Activated CD4-positive, alpha-beta T cell treated with anti-CD3 and anti-CD28 coated beads, Interleukin-2, amount 10 ng/mL, durations not matched to agents 24 days and 14 days (primary cell): ENCODE measurements at regions not wholly inside any gene's neighbourhood (a gene's known extent, or its start where the extent isn't known, plus 50 kb on each side); places are given as distances from the start of the nearest gene placed in this dataset.

Source experiments
- DNase-seq: peaks from one replicate; pipeline ENCODE4 v3.0.0; 2022
- H3K27ac Mint-ChIP-seq: one replicate; pipeline ENCODE4 v1.8.0; 2022; ENCODE audit warnings: mild to moderate bottlenecking, mixed read lengths
- H3K27me3 Mint-ChIP-seq: one replicate; pipeline ENCODE4 v1.8.0; 2022; ENCODE audit warnings: mixed read lengths
- H3K36me3 Mint-ChIP-seq: one replicate; pipeline ENCODE4 v1.8.0; 2022; ENCODE audit warnings: low read depth, mild to moderate bottlenecking, mixed read lengths
- H3K4me1 Mint-ChIP-seq: one replicate; pipeline ENCODE4 v1.8.0; 2021; ENCODE audit warnings: mixed read lengths
- H3K4me3 Mint-ChIP-seq: one replicate; pipeline ENCODE4 v1.8.0; 2022; ENCODE audit warnings: mild to moderate bottlenecking, moderate library complexity, mixed read lengths
- H3K9me3 Mint-ChIP-seq: one replicate; pipeline ENCODE4 v1.8.0; 2021; ENCODE audit warnings: mixed read lengths
- intact Hi-C: fragments of 100-400 bp; cut with micrococcal nuclease; formaldehyde crosslinking; loops from one replicate; pipeline ENCODE4 v1.15.1; 2023

DNA sequence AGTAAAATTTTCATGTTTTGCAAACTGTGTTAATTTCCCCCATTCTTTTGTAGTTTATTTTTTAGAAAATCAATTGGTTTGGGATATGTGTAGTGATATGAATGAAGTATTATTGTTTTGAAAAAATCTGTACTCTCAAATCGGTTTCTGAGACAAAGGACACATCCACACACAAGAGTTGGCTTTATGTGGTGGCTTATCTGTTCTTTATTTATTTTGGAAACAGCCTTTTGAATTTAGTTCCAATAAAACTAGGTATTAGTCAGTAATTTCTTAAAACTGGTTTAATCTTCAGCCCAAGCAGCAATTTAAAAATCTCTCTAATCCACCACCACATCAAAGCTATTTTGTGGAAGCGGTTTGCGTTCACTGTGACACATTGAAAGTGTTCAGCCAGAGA, 741.5 kb upstream of the GRM7 start:
- no peaks in the 10 kb centered on the region for H3K4me1 Mint-ChIP-seq
- intact Hi-C loops: no loop called here
- no peaks in the 10 kb centered on the region for H3K36me3 Mint-ChIP-seq
- no peak overlapping the region for H3K27ac Mint-ChIP-seq
- H3K9me3 Mint-ChIP-seq: no peaks in the 10 kb centered on the region
- no peak for DNase-seq
- H3K27me3 Mint-ChIP-seq: no peaks in the 10 kb centered on the region
- no peak overlapping the region for H3K4me3 Mint-ChIP-seq

DNA sequence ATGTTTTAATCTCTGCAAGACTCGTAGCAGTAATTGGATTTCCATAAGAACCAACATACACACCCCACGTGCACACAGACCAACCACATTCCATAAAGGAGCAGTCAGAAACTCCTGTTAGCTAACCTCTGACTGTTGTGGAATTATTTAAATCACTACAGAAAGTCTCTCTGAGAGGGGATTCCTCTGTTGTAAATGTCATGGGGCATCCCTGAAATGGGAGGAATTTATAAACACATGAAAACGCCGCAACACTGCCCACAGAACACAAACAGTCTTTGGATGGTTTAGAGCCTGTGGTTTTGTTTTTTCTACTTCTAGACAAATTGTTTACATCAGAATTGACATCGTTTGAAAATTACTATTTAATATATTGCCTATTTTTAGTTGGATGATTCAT, 740.1 kb upstream of the GRM7 start:
- Mint-ChIP-seq H3K9me3 (no peaks in the 10 kb centered on the region), H3K4me1 (no peaks in the 10 kb centered on the region), H3K27ac (no peak overlapping the region), H3K36me3 (no peaks in the 10 kb centered on the region), H3K4me3 (no peak overlapping the region), H3K27me3 (no peaks in the 10 kb centered on the region)
- no peak for DNase-seq
- intact Hi-C loops: no loop called here

DNA sequence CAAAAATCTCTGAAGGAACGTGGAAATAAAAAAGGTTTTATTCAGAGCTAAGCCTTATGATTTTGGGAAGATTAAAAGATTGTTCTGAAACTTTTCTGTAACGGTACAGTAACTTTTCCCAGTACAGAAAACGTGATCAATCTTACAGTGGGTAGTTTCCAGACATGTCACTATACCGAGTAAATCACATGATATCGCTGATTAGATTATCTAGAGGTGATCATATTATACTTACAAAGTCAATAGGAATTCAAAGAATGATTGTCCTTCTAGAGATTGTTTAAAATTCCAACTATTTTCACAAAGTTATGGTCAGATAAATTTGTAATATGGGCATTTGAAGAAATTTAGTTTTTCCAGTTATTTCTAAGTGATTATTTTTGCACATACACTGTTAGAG, 736.0 kb upstream of the GRM7 start:
- no peak for DNase-seq
- intact Hi-C loops: no loop called here
- no peak overlapping the region for H3K4me3 Mint-ChIP-seq
- H3K9me3 Mint-ChIP-seq: peaks cover 12% of the 10 kb centered on the region
- H3K27ac Mint-ChIP-seq: no peak overlapping the region
- no peaks in the 10 kb centered on the region for H3K4me1 Mint-ChIP-seq
- no peaks in the 10 kb centered on the region for H3K36me3 Mint-ChIP-seq
- H3K27me3 Mint-ChIP-seq: no peaks in the 10 kb centered on the region

DNA sequence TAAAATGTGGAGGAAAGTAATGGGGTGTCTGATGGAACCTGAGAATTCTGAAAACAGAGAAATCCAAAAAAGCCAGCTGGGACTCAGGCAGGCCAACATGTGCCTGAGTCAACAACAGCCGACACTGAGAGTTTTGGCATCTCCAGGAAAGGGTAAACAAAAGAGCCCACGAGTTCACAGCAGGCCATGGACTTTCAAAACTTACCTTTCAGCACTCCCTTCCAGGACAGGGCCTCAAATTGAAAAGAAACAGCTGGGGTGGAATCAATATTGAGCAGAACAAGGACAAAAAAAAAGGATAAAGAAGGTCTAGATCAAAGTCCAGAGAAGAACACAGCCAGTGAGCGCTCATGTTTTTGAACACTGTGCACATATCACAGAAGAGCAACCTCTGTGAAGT, 735.4 kb upstream of the GRM7 start:
- Mint-ChIP-seq H3K36me3 (no peaks in the 10 kb centered on the region), H3K4me1 (no peaks in the 10 kb centered on the region), H3K27me3 (no peaks in the 10 kb centered on the region), H3K4me3 (no peak overlapping the region), H3K9me3 (peaks cover 12% of the 10 kb centered on the region), H3K27ac (no peak overlapping the region)
- DNase-seq: no peak
- intact Hi-C loops: no loop called here

DNA sequence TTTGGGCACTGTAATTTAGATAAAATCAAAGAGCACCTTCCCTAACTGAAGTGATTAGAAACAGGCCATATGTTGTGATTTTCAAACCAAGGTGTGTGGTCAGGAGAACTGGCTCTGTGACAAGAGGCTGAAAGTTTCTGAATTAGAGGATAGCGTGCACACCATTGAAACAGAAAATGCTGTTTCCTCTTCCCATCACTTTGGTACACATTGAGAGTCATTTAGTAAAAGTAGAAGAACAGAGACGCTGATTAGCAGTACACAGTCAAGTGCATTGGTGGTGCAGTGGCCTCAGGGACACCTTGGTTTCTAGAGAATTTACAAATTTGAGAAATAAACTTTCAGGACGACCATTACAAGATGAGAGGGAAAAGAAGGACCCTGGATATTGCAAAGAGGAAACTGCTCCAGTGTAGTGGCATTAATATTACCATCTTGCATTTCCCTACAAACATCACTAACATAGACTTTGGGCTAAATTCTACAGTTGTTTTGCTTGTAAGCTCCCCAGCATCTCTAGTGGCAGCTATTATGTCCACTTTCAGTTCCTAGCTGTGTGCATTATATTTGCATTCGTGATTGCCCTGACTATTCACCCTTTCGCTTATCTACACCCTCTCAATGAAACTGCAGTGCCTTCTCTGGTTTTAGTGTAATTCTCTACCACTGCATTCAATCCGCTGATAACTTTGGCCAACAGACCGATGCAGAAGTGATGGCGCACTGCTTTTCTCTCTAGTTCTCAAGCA, 728.1 kb upstream of the GRM7 start:
- Mint-ChIP-seq H3K27ac (no peak overlapping the region), H3K4me3 (no peak overlapping the region), H3K9me3 (peaks cover 13% of the 10 kb centered on the region), H3K36me3 (no peaks in the 10 kb centered on the region), H3K4me1 (no peaks in the 10 kb centered on the region), H3K27me3 (no peaks in the 10 kb centered on the region)
- DNase-seq: no peak
- intact Hi-C loops: no loop called here

DNA sequence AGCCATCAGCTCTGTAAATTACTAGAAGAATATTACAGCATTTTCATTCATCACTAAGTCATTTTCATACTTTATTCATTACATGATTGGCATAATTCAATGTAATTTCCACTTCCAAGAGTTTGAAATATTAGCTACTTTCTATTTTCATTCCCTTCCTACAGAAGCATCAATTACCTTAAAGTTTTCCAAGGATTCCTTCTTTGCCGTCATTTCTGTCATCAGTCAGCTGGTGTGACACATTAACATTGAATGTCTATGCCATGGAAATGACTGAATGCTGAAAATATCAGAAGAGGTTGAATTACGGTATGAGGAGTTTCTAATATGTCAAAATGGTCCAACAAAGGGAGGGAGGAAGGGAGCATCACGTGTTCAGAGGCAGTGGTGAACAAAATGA, 718.2 kb upstream of the GRM7 start:
- no peaks in the 10 kb centered on the region for H3K9me3 Mint-ChIP-seq
- H3K36me3 Mint-ChIP-seq: no peaks in the 10 kb centered on the region
- no peaks in the 10 kb centered on the region for H3K4me1 Mint-ChIP-seq
- H3K4me3 Mint-ChIP-seq: no peak overlapping the region
- no peak for DNase-seq
- H3K27me3 Mint-ChIP-seq: no peaks in the 10 kb centered on the region
- intact Hi-C loops: no loop called here
- no peak overlapping the region for H3K27ac Mint-ChIP-seq

DNA sequence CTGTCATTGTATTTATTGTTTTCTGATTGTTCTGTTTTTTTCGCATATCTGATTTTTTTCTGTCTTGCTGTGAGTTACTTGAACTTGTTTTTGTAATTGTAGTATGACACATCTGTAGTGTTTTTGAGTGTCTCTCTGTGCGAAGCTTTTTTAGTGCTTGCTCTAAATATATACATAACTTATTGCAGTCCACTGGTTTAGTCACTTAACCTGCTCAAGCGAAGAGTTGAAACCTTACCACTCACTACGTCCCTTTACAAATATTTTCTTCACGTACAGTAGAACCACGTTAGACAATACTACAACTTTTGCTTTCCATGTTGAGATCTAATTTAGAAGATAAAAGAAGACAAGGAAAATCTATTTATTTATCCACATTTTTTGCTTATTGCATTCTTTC, 713.0 kb upstream of the GRM7 start:
- Mint-ChIP-seq H3K4me1 (no peaks in the 10 kb centered on the region), H3K36me3 (no peaks in the 10 kb centered on the region), H3K27ac (no peak overlapping the region), H3K27me3 (no peaks in the 10 kb centered on the region), H3K9me3 (peaks cover 3% of the 10 kb centered on the region), H3K4me3 (no peak overlapping the region)
- intact Hi-C loops: no loop called here
- DNase-seq: no peak

DNA sequence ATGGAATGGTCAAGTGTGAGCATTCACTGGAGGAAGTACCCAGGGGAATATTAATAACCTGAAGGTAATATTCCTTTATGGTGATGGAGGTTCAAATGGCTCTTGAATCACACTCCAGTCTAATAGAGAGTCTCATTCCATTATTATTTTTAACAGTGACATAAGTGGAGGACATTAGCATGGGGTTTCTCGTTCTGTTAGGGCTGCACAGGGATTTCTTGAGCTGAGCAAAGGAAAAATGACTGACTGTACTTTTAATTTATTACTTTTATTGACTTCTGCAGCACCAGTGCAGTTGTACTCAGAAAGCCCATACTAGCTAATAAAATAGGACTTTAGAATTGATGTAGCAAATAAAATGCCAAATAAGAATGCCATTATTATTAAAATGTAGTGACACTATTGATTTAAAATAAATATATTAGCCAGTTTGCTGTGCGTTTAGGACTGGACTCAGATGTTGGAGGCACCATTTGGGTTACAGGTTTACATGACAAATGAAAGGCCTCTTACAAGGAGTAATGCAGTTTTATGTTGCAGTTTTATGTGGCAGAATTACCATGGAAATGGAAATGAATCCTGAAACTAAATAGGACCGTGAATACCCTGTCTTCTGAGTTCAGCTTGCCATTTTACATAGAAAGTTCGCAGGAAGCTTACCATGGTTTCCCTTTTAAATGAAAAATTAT, 705.1 kb upstream of the GRM7 start:
- no peaks in the 10 kb centered on the region for H3K27me3 Mint-ChIP-seq
- no peaks in the 10 kb centered on the region for H3K36me3 Mint-ChIP-seq
- no peak overlapping the region for H3K4me3 Mint-ChIP-seq
- H3K9me3 Mint-ChIP-seq: no peaks in the 10 kb centered on the region
- H3K4me1 Mint-ChIP-seq: no peaks in the 10 kb centered on the region
- DNase-seq: no peak
- intact Hi-C loops: no loop called here
- H3K27ac Mint-ChIP-seq: no peak overlapping the region

DNA sequence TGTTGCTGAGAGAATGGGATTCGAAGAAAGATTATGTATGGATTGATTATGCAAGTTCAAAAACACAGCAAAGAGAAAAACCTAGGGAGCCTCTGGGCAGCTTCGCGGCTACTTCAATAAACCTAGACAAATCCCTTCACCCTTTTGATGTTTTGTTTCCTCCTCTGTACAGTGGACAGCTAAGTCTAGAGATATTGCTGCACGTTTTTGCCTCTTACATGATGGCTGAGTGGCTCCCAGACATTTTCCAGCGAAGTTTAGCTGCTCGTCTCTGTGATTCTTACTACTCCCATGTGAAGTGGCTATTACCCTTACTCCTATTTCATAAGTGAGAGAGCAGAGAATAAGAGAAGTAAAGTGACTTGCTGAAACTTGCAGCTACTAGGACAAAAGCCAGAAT, 695.0 kb upstream of the GRM7 start:
- intact Hi-C loops: no loop called here
- no peak for DNase-seq
- H3K9me3 Mint-ChIP-seq: no peaks in the 10 kb centered on the region
- no peaks in the 10 kb centered on the region for H3K27me3 Mint-ChIP-seq
- no peak overlapping the region for H3K27ac Mint-ChIP-seq
- no peaks in the 10 kb centered on the region for H3K36me3 Mint-ChIP-seq
- no peaks in the 10 kb centered on the region for H3K4me1 Mint-ChIP-seq
- no peak overlapping the region for H3K4me3 Mint-ChIP-seq

DNA sequence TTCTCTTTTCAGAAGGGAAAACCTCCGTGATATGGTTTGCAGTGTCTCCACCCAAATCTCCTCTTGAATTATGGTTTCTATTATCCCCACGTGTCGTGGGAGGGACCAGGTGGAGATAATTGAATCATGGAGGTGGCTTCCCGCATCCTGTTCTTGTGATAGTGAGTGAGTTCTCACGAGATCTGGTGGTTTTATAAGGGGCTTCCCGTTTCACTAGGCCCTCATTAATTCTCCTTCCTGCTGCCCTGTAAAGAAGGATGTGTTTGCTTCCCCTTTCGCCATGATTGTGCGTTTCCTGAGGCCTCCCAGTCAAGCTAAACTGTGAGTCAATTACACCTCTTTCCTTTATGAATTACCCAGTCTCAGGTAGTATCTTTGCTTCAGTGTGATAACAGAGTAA, 692.7 kb upstream of the GRM7 start:
- Mint-ChIP-seq H3K4me3 (no peak overlapping the region), H3K27me3 (no peaks in the 10 kb centered on the region), H3K9me3 (no peaks in the 10 kb centered on the region), H3K4me1 (no peaks in the 10 kb centered on the region), H3K27ac (no peak overlapping the region), H3K36me3 (no peaks in the 10 kb centered on the region)
- no peak for DNase-seq
- intact Hi-C loops: no loop called here

DNA sequence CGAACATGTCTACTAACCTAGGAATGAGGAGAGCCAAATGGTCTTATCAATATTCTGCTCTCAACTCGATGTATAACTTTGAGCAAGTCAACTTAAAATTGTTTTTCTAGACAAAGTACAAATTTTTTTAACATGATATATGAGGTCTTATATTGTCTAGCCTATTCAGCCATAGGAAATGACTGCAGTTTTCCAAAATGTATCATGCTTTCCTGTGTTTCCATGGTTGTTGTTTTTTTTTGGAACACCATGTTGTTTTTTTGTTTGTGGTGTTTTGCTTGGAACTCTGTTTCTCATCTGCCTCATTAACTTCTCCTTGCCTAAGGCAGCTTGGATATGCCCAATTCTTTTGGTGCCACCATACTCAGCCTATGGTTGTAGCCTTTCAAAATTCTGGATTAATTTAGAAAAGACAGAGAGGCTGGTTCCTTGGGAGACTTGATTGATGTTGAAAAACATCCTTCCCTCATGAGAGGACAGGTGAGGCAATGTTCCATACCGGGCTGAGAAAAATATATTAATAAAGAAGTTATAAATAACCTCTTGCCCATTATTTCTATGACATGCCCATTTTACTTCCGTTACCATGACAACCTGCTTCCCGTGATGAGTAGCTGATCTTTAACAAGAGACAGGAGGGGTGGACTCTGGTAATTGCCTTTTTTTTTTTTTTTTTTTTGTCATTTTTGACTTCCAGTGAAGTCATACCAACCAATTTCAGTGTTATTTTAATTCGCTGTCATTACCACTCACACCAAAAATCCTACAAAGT, 687.9 kb upstream of the GRM7 start:
- Mint-ChIP-seq H3K27me3 (no peaks in the 10 kb centered on the region), H3K36me3 (no peaks in the 10 kb centered on the region), H3K4me1 (no peaks in the 10 kb centered on the region), H3K27ac (no peak overlapping the region), H3K9me3 (no peaks in the 10 kb centered on the region), H3K4me3 (no peak overlapping the region)
- no peak for DNase-seq
- intact Hi-C loops: no loop called here

DNA sequence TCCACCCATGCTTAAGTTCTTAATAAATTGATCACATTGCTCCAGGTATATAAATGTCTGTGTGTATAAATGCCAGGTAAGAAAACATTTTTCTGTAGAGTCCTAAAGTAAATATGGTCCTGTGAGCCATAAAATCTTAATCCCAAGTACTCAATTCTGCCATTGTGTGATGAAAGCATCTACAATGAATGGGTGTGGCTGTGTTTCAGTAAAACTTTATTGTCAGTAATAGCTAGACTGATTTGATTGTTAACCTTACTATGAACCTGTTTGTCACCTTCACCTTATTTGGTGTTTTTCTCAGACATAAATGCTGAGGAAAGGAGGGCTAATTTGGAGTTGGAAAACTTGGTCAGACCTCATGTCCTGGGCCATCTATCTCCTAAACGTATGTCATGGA, 683.5 kb upstream of the GRM7 start:
- intact Hi-C loops: no loop called here
- H3K27me3 Mint-ChIP-seq: no peaks in the 10 kb centered on the region
- no peaks in the 10 kb centered on the region for H3K36me3 Mint-ChIP-seq
- DNase-seq: no peak
- no peak overlapping the region for H3K27ac Mint-ChIP-seq
- H3K9me3 Mint-ChIP-seq: no peaks in the 10 kb centered on the region
- H3K4me1 Mint-ChIP-seq: no peaks in the 10 kb centered on the region
- H3K4me3 Mint-ChIP-seq: no peak overlapping the region

DNA sequence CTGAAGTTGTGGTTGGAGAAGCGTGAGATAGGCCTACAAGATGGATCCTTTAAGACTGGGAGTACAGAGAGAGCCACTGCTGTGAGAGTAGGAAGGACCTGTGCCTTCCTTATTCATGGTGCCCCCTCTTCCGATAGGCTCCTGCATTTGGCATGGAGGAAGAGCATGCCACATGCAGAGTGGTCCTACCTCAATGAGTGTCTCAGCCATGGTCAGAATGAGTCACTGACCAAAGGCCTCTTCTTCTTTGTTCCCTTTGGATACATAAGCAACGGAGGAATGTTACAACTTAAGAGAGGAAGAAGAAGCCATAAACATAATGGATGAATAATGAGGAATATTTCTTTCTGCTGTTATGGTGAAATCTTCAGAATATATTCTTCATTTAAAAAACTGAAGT, 681.2 kb upstream of the GRM7 start:
- H3K36me3 Mint-ChIP-seq: no peaks in the 10 kb centered on the region
- DNase-seq: no peak
- intact Hi-C loops: no loop called here
- no peak overlapping the region for H3K27ac Mint-ChIP-seq
- H3K4me1 Mint-ChIP-seq: no peaks in the 10 kb centered on the region
- H3K27me3 Mint-ChIP-seq: no peaks in the 10 kb centered on the region
- H3K4me3 Mint-ChIP-seq: no peak overlapping the region
- H3K9me3 Mint-ChIP-seq: peaks cover 2% of the 10 kb centered on the region

DNA sequence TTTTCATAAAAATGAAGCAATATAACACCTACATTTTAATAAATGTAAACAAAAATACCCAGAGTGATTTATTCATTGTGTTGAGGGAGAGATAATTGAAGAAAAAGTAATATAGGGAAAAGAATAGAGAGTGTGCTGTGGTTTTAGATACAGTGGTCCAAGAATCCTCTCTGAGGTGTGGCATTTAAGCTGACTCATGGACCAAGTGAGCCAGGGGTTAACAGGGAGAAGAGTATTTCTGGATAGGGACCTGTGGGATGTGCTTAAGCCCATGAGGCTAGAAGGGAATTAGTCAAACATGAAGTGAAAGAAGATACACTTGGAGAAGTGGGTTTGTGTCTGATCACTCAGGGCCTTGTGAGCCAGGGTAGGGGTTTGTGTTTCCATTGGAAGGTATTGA, 680.7 kb upstream of the GRM7 start:
- intact Hi-C loops: no loop called here
- no peak for DNase-seq
- peaks cover 3% of the 10 kb centered on the region for H3K9me3 Mint-ChIP-seq
- no peak overlapping the region for H3K27ac Mint-ChIP-seq
- no peaks in the 10 kb centered on the region for H3K4me1 Mint-ChIP-seq
- H3K4me3 Mint-ChIP-seq: no peak overlapping the region
- no peaks in the 10 kb centered on the region for H3K36me3 Mint-ChIP-seq
- no peaks in the 10 kb centered on the region for H3K27me3 Mint-ChIP-seq
